ENCODE measurements at regions not wholly inside any gene's neighbourhood (a gene's known extent, or its start where the extent isn't known, plus 50 kb on each side); places are given as distances from the start of the nearest gene placed in this dataset.
"Not testable (repeated sequence)": the region's sequence is repeated elsewhere in the genome, so short reads cannot be mapped to it uniquely, and the experiment has no call there.

DNA sequence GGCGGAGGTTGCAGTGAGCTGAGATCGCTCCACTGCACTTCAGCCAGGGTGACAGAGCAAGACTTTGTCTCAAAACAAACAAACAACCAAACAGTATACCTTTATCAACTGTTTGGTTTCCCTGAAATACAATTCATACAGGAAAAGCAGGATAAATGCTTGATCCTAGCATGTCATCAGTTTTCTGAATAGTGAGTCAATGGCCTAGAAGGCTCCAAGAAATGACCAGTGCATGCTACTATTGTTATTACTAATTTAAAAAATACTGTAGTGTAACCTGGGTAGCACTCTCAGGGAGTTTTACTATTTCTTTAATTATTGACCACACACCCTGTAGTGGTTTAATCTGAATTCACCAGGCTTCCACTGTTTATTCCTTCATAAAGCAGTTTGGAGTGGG, 101.0 kb upstream of the PTPN3 start:
- DNase-seq = no peak

DNA sequence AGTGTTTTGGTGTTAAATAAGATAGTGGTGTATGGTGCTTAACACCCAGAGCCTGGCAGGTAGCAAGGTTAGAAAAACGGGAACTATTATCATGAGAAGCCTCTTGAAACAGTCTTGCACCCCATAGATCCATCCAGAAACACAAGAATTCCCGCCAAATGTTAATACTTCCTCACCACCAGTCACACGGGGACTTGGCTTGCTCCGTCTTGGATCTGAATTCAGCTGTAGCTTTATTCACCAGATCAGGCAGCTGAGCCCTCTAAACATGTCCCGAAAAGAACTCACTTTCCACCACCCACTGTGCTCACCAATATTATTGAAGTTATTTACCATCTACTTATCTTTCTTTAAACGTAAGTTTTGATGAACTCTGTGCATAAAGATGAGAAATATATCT, 101.6 kb upstream of the PTPN3 start:
- no peak for DNase-seq

- no peak for DNase-seq
Measured at GRCh38 chr9:109600142-109600541, 102.0 kb upstream of the PTPN3 start.

GRCh38 chr9:109601181-109601580, 103.1 kb upstream of the PTPN3 start:
- no peak for DNase-seq

- DNase-seq = no peak
Measured at GRCh38 chr9:109602987-109603386, 104.9 kb upstream of the PTPN3 start.

GRCh38 chr9:109604131-109604530, 106.0 kb upstream of the PTPN3 start:
- DNase-seq = no peak

DNA sequence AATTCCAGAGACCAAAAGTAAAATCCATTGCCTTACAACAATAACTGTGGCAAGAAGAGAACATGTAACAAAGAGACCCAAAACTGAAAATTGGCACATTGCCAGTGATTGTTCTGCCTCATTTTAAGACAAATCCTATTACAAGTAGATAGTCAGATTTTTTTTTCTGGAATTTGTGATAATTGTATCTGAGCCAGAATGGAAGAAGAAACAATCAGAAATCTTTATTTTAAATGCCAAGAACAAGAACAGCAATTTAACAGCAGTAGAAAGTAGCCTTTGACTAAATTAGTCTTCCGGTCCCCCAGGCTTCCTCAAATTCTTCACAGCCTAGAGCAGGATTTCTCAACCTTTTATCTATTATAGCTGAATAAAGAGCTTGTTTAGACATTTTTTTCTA, 106.7 kb upstream of the PTPN3 start:
- no peak for DNase-seq

- DNase-seq = no peak
Measured at GRCh38 chr9:109609060-109609459, 111.0 kb upstream of the PTPN3 start.

GRCh38 chr9:109616571-109617120, 118.5 kb upstream of the PTPN3 start:
- no peak for DNase-seq

- DNase-seq = no peak
Measured at GRCh38 chr9:109619310-109619709, 121.2 kb upstream of the PTPN3 start.

- DNase-seq = no peak
Measured at GRCh38 chr9:109624143-109624542, 126.0 kb upstream of the PTPN3 start.

DNA sequence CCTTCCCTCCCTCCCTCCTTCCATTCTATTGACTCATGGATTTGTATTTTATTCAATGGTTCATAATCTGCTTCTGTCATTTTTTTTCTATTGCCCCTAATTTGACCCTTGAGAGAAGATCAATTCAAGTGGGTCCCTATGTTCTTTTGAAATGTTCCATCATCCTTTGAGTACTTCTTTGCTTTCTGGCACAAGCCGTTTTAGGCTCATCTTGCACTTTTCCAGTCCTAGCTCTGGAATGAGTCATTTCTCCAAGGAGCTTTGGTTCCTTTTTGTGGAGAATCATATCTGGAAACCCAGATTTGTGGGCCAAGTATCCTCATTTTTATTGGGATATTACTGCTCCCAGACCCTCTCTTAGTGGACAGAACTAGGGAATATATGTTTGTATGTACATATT, 126.8 kb upstream of the PTPN3 start:
- DNase-seq = no peak

- no peak for DNase-seq
Measured at GRCh38 chr9:109627042-109627441, 128.9 kb upstream of the PTPN3 start.

- DNase-seq = no peak
Measured at GRCh38 chr9:109629615-109630014, 131.5 kb upstream of the PTPN3 start.

DNA sequence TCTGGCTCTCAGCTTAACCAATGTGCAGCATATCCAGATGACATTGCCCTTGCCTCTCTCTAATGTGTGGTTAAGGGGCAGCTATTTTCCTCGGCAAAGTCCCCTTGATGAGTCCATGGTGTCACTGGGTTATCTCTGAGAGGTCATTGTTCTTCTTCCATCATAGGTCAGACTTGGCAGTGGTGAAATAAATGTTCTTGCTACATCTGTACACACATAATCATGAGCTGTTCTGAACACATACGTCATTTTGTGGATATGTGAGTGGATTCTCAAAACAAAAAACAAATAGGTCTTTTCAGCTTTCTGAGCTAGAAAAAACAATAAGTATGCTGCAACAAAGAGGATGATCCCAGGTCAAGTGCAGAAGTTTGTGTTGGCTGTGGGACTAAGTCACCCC, 134.7 kb upstream of the PTPN3 start:
- DNase-seq = no peak

- no peak for DNase-seq
Measured at GRCh38 chr9:109639674-109640579, 140.1 kb upstream of the PALM2AKAP2 start.

GRCh38 chr9:109640580-109641371, 139.2 kb upstream of the PALM2AKAP2 start:
- DNase-seq = peak; percentile 79

DNA sequence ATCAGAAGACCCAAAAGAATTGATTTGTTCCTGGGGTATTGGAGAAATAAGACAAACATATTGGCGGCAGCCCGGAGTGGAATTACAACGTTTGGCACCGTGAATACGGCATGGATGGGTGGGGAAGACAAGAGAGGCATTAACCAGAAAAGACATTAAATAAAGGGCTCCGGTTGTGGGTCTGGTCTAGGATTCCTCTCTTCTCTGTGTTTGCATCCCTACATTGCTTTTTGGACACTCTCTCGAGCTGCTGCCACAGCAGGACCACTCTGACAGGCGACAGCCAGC, 138.7 kb upstream of the PALM2AKAP2 start:
- DNase-seq = no peak

- no peak for DNase-seq
Measured at GRCh38 chr9:109652112-109652511, 127.9 kb upstream of the PALM2AKAP2 start.

DNA sequence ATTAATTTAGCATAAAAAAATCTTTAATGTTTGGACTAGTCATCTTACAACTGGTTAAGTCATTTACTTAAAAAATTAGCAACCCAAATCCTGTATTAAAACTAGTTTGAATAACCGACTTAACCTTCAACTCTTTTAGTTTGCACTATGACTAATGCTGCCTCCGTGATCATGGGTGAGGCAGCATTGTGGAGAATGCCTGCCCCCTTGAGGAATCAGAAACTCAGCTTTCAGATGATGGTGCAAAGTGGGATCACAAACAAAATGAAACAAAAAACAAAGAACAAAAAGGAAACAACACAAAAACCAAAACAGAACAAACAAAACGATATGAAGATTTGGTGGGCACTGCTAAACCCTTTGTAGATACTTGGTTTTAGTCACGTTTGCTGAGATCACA, 127.0 kb upstream of the PALM2AKAP2 start:
- no peak for DNase-seq

- DNase-seq = no peak
Measured at GRCh38 chr9:109653470-109653869, 126.5 kb upstream of the PALM2AKAP2 start.

- not testable (repeated sequence) for DNase-seq
Measured at GRCh38 chr9:109663978-109664377, 116.0 kb upstream of the PALM2AKAP2 start.

DNA sequence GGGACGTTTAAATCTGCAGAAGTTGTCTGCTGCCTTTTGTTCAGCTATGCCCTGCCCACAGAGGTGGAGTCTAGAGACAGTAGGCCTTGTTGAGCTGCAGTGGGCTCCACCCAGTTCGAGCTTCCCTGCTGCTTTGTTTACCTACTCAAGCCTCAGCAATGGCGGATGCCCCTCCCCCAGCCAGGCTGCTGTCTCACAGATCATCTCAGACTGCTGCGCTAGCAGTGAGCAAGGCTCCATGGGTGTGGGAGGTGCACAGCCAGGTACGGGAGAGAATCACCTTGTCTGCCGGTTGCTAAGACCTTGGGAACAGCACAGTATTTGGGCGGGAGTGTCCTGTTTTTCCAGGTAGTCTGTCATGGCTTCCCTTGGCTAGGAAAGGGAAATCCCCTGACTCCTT, 114.3 kb upstream of the PALM2AKAP2 start:
- DNase-seq = not testable (repeated sequence)

DNA sequence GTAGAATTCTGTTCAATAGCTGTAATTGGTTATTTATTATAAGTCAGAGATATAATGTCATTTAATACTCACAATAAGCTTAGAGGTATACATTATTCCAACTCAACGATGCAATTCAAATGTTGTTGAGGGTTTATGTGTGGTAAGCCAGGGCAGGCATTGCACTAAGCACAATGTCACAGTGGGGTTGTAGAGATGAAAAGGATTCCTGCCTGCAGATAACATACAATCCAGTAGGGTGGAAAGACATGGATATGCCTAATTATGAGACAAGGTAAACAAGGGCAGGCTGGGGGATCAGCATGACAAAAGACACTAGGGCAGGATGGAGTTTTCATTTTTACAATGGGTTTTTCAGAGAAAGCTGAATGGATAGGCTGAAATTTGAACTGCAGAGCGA, 98.7 kb upstream of the PALM2AKAP2 start:
- DNase-seq = no peak
